AG04450 (cell line): ENCODE measurements at regions not wholly inside any gene's neighbourhood (a gene's known extent, or its start where the extent isn't known, plus 50 kb on each side); places are given as distances from the start of the nearest gene placed in this dataset.

ENCODE experiments used
- CTCF ChIA-PET: fragments of 300-600, 350-600 bp; formaldehyde crosslinking; extraction: SDS; loops from one replicate; lab custom pipeline; 2022; ENCODE audit warnings: antibody characterized with exemption, inconsistent platforms; lab: Charles Lee
- POLR2A ChIA-PET: fragments of 350-600 bp; formaldehyde crosslinking; extraction: SDS; loops from one replicate; lab custom pipeline; 2021; ENCODE audit warnings: antibody characterized with exemption, inconsistent platforms; lab: Yijun Ruan, JAX
- DNase-seq: peaks from one replicate; pipeline ENCODE4 v3.0.0-alpha.2; 2011; ENCODE audit warnings: low read depth, low spot score
- H3K27ac ChIP-seq: one replicate; pipeline ENCODE4 v1.5.1; 2012; ENCODE audit warnings: low read depth, low read length, control low read depth
- H3K27me3 ChIP-seq: one replicate; pipeline ENCODE4 v1.6.0; 2012; ENCODE audit warnings: low read length; ENCODE audit not compliant: control insufficient read depth, insufficient read depth
- H3K4me3 ChIP-seq: 2 replicates; pipeline ENCODE4 v1.5.1; 2011; ENCODE audit warnings: mild to moderate bottlenecking, low read depth, low read length, control low read depth
- H3K9me3 ChIP-seq: 2 replicates; pipeline ENCODE4 v1.5.1; 2012; ENCODE audit warnings: low read length; ENCODE audit not compliant: control insufficient read depth, insufficient read depth
- CTCF ChIP-seq: IDR thresholded peaks from 2 replicates; pipeline ENCODE4 v1.5.1; 2011; ENCODE audit warnings: low read depth, low read length, control low read depth, inconsistent platforms

- CTCF ChIA-PET = no interaction called here
- TF ChIP-seq CTCF = no peak
Observed at GRCh38 chr3:81277853-81278252, 483.6 kb downstream of the GBE1 start.

GRCh38 chr3:81274671-81275070 lies 486.8 kb downstream of the GBE1 start:
- Histone ChIP-seq H3K4me3 (no peak overlapping the region), H3K9me3 (no peaks in the 10 kb centered on the region), H3K27ac (no peak overlapping the region), H3K27me3 (no peaks in the 10 kb centered on the region)
- CTCF ChIA-PET = no interaction called here
- POLR2A ChIA-PET = no interaction called here
- DNase-seq = no peak
- TF ChIP-seq CTCF = no peak

More at GRCh38 chr3:81277853-81278252, 483.6 kb downstream of the GBE1 start:
- no peaks in the 10 kb centered on the region for H3K27me3 ChIP-seq
- H3K4me3 ChIP-seq = no peak overlapping the region
- no peak overlapping the region for H3K27ac ChIP-seq
- POLR2A ChIA-PET = no interaction called here
- no peaks in the 10 kb centered on the region for H3K9me3 ChIP-seq
- DNase-seq = no peak

- ChIA-PET POLR2A (no interaction called here), CTCF (no interaction called here)
- Histone ChIP-seq H3K4me3 (no peak overlapping the region), H3K27me3 (no peaks in the 10 kb centered on the region), H3K9me3 (no peaks in the 10 kb centered on the region), H3K27ac (no peak overlapping the region)
- DNase-seq = no peak
- no peak for TF ChIP-seq CTCF
Observed at GRCh38 chr3:81270603-81271379, 490.7 kb downstream of the GBE1 start.

- no peak overlapping the region for H3K27ac ChIP-seq
- ChIA-PET POLR2A (no interaction called here), CTCF (no interaction called here)
- TF ChIP-seq CTCF = no peak
- no peak for DNase-seq
- H3K27me3 ChIP-seq = no peaks in the 10 kb centered on the region
- H3K9me3 ChIP-seq = no peaks in the 10 kb centered on the region
- no peak overlapping the region for H3K4me3 ChIP-seq
Observed at GRCh38 chr3:81268526-81268925, 492.9 kb downstream of the GBE1 start.

- H3K27me3 ChIP-seq = no peaks in the 10 kb centered on the region
- DNase-seq = no peak
- ChIA-PET CTCF (no interaction called here), POLR2A (no interaction called here)
- H3K4me3 ChIP-seq = no peak overlapping the region
- no peak for TF ChIP-seq CTCF
- H3K27ac ChIP-seq = no peak overlapping the region
- no peaks in the 10 kb centered on the region for H3K9me3 ChIP-seq
Observed at GRCh38 chr3:81261996-81262395, 499.4 kb downstream of the GBE1 start.
